ENCODE measurements at regions not wholly inside any gene's neighbourhood (a gene's known extent, or its start where the extent isn't known, plus 50 kb on each side); places are given as distances from the start of the nearest gene placed in this dataset.
"Not testable (repeated sequence)": the region's sequence is repeated elsewhere in the genome, so short reads cannot be mapped to it uniquely, and the experiment has no call there.

DNA sequence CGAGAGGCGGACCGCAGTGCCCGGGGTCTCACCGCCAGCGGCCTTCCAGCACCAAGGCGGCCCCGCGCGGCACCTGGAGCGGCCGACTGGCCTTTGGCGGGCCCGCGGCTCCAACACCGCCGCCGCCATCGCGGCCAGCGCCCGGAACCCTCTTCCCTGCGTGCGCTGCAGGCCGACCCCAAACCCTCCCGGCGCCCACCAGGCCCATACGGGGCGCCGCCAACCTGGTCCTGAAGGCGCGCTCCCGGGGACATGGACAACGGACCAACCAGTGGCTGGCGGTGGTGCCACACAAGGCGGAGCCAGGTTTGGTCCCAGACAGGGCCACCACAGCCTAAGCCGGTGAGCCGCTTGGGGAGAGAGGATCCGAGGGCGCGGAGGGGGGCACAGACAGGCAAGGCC is 1514.8 kb upstream of the DEFB115 start:
- Histone ChIP-seq H3K9me3 (ENCODE audit: control extremely low read depth in 1 of 5, control insufficient read depth in 4 of 5, insufficient read depth in 2 of 5, low read depth in 1 of 5, low read length in 4 of 5) (peaks cover 0 to 37% (median 18%) of the 10 kb centered on the region in 5 experiments), H3K4me3 (ENCODE audit: control insufficient read depth in 1 of 7, extremely low read depth in 1 of 7, insufficient read depth in 4 of 7, low read depth in 2 of 7, low read length in 6 of 7) (no peak overlapping the region), H3K27me3 (replicated peaks in 2 of 5; ENCODE audit: control insufficient read depth in 4 of 5, insufficient read depth in 5 of 5, low read length in 4 of 5) (no peaks in the 10 kb centered on the region), H3K4me1 (ENCODE audit: control extremely low read depth in 1 of 4, control insufficient read depth in 4 of 4, insufficient read depth in 4 of 4, low read length in 3 of 4) (no peaks in the 10 kb centered on the region), H3K36me3 (ENCODE audit: control insufficient read depth in 4 of 4, insufficient read depth in 4 of 4, low read length in 3 of 4) (no peaks in the 10 kb centered on the region), H3K27ac (ENCODE audit: insufficient read depth in 1 of 2, low read depth in 1 of 2, low read length in 2 of 2, poor library complexity in 1 of 2, severe bottlenecking in 2 of 2) (no peak overlapping the region)
- ChIA-PET CTCF (no interaction called here), POLR2A (no interaction called here)
- no peak for DNase-seq
- WGBS (ENCODE audit: insufficient coverage), result 74% methylated on average over 41 of the region's 41 CpGs

DNA sequence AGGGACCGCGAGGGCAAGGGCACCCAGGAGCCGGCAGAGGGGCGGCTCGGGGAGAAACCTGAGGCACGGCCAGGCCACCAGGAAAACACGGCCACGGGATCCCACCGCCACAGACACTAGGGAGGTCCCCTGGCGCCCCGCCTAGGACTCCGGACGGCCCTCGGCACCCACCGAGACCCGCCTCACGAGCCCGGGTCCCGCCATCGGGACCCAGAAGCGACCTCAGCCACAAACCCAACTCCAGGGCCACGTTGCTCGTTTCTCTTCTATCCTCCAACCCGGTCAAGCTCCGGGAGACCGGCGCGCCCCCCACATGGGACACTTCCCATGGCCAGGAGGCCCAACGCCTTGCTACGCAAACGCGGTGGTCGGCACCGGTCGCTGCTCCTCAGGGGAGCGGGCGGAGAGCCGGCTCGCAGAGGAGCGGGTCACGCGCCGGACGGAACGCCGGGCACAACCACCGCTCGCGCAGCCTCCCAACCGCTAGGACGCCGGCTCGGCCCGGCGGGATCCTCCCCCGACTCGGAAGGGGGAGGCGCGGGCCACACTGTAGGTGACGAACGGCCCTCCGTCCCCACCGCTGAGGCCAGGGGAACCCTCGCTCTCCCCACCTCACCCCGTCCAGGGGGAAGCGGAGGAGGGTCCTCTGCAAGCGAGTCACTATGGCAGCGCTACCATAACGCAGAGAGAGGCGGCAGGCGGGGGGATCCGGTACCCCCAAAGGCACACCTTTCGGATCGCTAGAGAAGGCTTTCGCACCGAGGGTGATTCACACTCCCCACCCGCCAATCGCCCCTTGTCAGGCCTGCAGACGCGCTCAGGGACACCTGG is 1514.1 kb upstream of the DEFB115 start:
- no peaks in the 10 kb centered on the region for H3K27me3 ChIP-seq (replicated peaks in 2 of 5; ENCODE audit: control insufficient read depth in 4 of 5, insufficient read depth in 5 of 5, low read length in 4 of 5)
- H3K9me3 ChIP-seq (ENCODE audit: control extremely low read depth in 1 of 5, control insufficient read depth in 4 of 5, insufficient read depth in 2 of 5, low read depth in 1 of 5, low read length in 4 of 5), result peaks cover 0 to 37% (median 18%) of the 10 kb centered on the region in 5 experiments
- no peak overlapping the region for H3K27ac ChIP-seq (ENCODE audit: insufficient read depth in 1 of 2, low read depth in 1 of 2, low read length in 2 of 2, poor library complexity in 1 of 2, severe bottlenecking in 2 of 2)
- no peak for DNase-seq
- POLR2A ChIA-PET, result no interaction called here
- no peaks in the 10 kb centered on the region for H3K4me1 ChIP-seq (ENCODE audit: control extremely low read depth in 1 of 4, control insufficient read depth in 4 of 4, insufficient read depth in 4 of 4, low read length in 3 of 4)
- 74% methylated on average over 72 of the region's 80 CpGs for WGBS (ENCODE audit: insufficient coverage)
- no peaks in the 10 kb centered on the region for H3K36me3 ChIP-seq (ENCODE audit: control insufficient read depth in 4 of 4, insufficient read depth in 4 of 4, low read length in 3 of 4)
- CTCF ChIA-PET, result no interaction called here
- no peak overlapping the region for H3K4me3 ChIP-seq (ENCODE audit: control insufficient read depth in 1 of 7, extremely low read depth in 1 of 7, insufficient read depth in 4 of 7, low read depth in 2 of 7, low read length in 6 of 7)

DNA sequence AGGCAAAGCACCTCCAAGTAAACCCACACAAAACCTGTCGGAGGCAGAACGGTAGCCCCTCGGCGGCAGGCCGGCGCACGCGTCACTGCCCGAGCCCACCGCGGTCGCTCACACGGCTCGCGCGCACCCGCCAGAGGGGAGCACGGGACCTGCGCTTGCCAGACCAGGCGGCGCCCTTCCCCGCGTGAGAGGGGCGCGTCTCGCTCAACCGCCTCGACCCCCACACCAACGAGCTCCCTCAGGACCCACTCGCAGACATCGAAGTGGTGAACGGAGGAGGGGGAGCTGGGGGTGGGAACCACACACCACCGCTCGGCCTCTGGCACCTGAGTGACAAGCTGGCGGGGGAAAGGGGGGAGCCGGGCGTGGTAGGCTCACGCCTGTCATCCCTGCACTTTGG is 1513.4 kb upstream of the DEFB115 start:
- H3K27me3 ChIP-seq (replicated peaks in 2 of 5; ENCODE audit: control insufficient read depth in 4 of 5, insufficient read depth in 5 of 5, low read length in 4 of 5), result no peaks in the 10 kb centered on the region
- no peaks in the 10 kb centered on the region for H3K36me3 ChIP-seq (ENCODE audit: control insufficient read depth in 4 of 4, insufficient read depth in 4 of 4, low read length in 3 of 4)
- ChIA-PET POLR2A (no interaction called here), CTCF (no interaction called here)
- H3K4me1 ChIP-seq (ENCODE audit: control extremely low read depth in 1 of 4, control insufficient read depth in 4 of 4, insufficient read depth in 4 of 4, low read length in 3 of 4), result no peaks in the 10 kb centered on the region
- DNase-seq, result no peak
- no peak overlapping the region for H3K27ac ChIP-seq (ENCODE audit: insufficient read depth in 1 of 2, low read depth in 1 of 2, low read length in 2 of 2, poor library complexity in 1 of 2, severe bottlenecking in 2 of 2)
- WGBS (ENCODE audit: insufficient coverage), result 76% methylated on average over 36 of the region's 38 CpGs
- H3K4me3 ChIP-seq (ENCODE audit: control insufficient read depth in 1 of 7, extremely low read depth in 1 of 7, insufficient read depth in 4 of 7, low read depth in 2 of 7, low read length in 6 of 7), result no peak overlapping the region
- peaks cover 0 to 37% (median 18%) of the 10 kb centered on the region in 5 experiments for H3K9me3 ChIP-seq (ENCODE audit: control extremely low read depth in 1 of 5, control insufficient read depth in 4 of 5, insufficient read depth in 2 of 5, low read depth in 1 of 5, low read length in 4 of 5)

DNA sequence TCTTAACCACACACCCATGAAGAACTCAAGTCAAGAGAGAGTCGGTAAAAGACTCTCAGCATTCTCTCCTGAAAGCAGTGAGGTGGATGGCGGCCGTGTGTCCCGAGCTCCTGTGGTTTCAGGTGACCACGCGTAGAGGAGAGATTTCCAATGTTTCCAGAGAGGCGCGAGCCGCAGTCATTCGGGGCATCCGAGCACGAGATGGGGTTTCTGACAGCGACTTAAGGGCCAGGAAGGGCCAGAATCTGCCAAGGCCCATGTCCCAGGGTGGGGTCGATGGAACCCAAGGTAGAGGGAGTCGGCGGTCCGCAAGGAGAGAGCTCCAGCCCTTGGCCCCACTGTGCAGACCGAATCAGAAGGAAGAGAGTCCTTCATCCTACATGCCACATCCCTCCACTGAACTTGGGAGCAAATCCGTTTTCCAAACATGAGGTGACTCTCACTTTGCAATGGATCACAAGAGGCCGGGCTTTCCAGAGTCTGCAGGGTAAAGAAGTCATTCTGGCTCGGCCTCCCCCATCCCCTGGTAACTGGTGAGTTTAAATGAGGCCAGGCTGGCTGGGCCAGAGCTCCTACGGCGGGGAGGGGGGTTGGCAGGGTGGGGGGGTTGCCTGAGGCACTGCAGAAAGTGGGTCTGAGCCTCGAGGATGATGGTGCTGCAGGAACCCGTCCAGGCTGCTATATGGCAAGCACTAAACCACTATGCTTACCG is 1511.8 kb upstream of the DEFB115 start:
- POLR2A ChIA-PET; DNase-seq; H3K4me3 ChIP-seq (ENCODE audit: control insufficient read depth in 1 of 7, extremely low read depth in 1 of 7, insufficient read depth in 4 of 7, low read depth in 2 of 7, low read length in 6 of 7); H3K4me1 ChIP-seq (ENCODE audit: control extremely low read depth in 1 of 4, control insufficient read depth in 4 of 4, insufficient read depth in 4 of 4, low read length in 3 of 4); H3K27ac ChIP-seq (ENCODE audit: insufficient read depth in 1 of 2, low read depth in 1 of 2, low read length in 2 of 2, poor library complexity in 1 of 2, severe bottlenecking in 2 of 2); H3K27me3 ChIP-seq (replicated peaks in 2 of 5; ENCODE audit: control insufficient read depth in 4 of 5, insufficient read depth in 5 of 5, low read length in 4 of 5); CTCF ChIA-PET; H3K36me3 ChIP-seq (ENCODE audit: control insufficient read depth in 4 of 4, insufficient read depth in 4 of 4, low read length in 3 of 4): not testable (repeated sequence)
- 81% methylated on average over 22 of the region's 26 CpGs for WGBS (ENCODE audit: insufficient coverage)
- H3K9me3 ChIP-seq (ENCODE audit: control extremely low read depth in 1 of 5, control insufficient read depth in 4 of 5, insufficient read depth in 2 of 5, low read depth in 1 of 5, low read length in 4 of 5), result peaks cover 0 to 37% (median 18%) of the 10 kb centered on the region in 5 experiments

DNA sequence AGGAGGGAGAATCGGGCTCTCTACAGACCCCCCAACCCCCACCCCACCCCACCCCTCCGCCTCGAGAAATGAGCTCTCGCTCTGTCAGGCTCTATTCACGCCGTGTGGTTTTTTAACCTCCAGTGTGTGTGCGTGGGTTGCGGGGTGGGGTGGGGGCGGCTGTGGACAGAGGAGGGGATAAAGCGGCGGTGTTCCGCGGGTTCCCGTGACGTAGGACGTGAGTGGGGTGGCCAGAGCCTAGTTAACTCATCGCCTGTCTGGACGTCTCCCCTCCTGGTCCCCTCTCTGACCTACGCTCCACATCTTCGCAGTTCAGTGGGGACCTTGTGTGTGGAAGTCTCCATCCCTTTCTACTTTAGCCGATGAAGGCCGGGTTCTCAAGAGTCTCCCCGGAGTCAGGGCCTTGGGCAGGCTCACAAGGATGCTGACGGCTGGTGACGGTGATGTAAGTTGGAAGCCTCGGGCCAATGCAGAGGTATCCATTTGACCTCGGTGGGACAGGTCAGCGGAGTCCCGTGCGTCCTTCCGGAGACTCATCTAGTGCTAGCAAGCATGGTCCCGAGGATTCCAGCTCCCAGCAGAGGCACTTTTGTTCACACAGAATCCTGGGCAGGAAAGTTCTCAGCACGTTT is 1507.1 kb upstream of the DEFB115 start:
- 93% methylated on average over 24 of the region's 33 CpGs for WGBS (ENCODE audit: insufficient coverage)
- H3K27ac ChIP-seq (ENCODE audit: insufficient read depth in 1 of 2, low read depth in 1 of 2, low read length in 2 of 2, poor library complexity in 1 of 2, severe bottlenecking in 2 of 2), result no peak overlapping the region
- no peak overlapping the region for H3K4me3 ChIP-seq (ENCODE audit: control insufficient read depth in 1 of 7, extremely low read depth in 1 of 7, insufficient read depth in 4 of 7, low read depth in 2 of 7, low read length in 6 of 7)
- DNase-seq, result no peak
- POLR2A ChIA-PET, result no interaction called here
- no peaks in the 10 kb centered on the region for H3K27me3 ChIP-seq (replicated peaks in 2 of 5; ENCODE audit: control insufficient read depth in 4 of 5, insufficient read depth in 5 of 5, low read length in 4 of 5)
- H3K4me1 ChIP-seq (ENCODE audit: control extremely low read depth in 1 of 4, control insufficient read depth in 4 of 4, insufficient read depth in 4 of 4, low read length in 3 of 4), result no peaks in the 10 kb centered on the region
- peaks cover 0 to 3% (median 0%) of the 10 kb centered on the region in 5 experiments for H3K9me3 ChIP-seq (ENCODE audit: control extremely low read depth in 1 of 5, control insufficient read depth in 4 of 5, insufficient read depth in 2 of 5, low read depth in 1 of 5, low read length in 4 of 5)
- CTCF ChIA-PET, result no interaction called here
- H3K36me3 ChIP-seq (ENCODE audit: control insufficient read depth in 4 of 4, insufficient read depth in 4 of 4, low read length in 3 of 4), result no peaks in the 10 kb centered on the region

DNA sequence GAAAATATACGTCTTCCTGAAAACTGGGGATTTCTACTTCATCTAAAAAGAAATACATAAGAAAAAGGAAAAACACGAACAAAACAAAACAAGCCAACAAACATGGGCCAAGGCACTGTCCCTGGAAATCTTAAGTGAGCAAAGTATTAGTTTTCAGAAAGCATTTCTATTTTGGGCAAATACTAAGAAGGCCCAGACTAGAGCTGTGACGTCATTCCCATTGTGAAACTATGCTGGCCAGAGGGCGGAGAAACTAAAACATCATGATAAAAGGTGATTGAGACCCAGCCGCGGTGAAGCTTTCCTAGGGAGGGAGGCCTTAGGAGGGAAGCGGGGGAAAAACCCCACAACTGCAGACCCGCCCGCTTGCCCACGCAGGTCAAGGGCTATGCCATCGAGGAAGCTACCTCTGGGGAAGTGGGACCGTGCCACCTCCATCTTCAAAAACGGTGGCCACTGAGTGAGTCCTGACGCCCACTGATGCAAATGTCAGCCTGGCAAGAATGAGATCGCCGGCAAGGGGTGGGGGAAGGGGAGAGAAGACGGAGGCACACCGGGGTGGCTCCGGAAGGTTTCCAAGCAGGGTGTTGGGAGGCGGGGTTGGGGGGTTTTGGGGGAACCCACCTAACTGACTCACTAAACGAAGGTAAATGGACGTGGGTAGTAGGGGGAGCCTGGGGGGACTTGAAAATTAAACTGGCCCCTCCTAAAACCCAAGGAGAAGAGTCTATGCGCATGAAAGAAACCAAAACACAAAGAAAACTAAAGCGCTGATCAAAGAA is 1504.6 kb upstream of the DEFB115 start:
- H3K27me3 ChIP-seq (replicated peaks in 2 of 5; ENCODE audit: control insufficient read depth in 4 of 5, insufficient read depth in 5 of 5, low read length in 4 of 5); CTCF ChIA-PET; H3K4me1 ChIP-seq (ENCODE audit: control extremely low read depth in 1 of 4, control insufficient read depth in 4 of 4, insufficient read depth in 4 of 4, low read length in 3 of 4); H3K27ac ChIP-seq (ENCODE audit: insufficient read depth in 1 of 2, low read depth in 1 of 2, low read length in 2 of 2, poor library complexity in 1 of 2, severe bottlenecking in 2 of 2); H3K9me3 ChIP-seq (ENCODE audit: control extremely low read depth in 1 of 5, control insufficient read depth in 4 of 5, insufficient read depth in 2 of 5, low read depth in 1 of 5, low read length in 4 of 5); DNase-seq; H3K36me3 ChIP-seq (ENCODE audit: control insufficient read depth in 4 of 4, insufficient read depth in 4 of 4, low read length in 3 of 4); H3K4me3 ChIP-seq (ENCODE audit: control insufficient read depth in 1 of 7, extremely low read depth in 1 of 7, insufficient read depth in 4 of 7, low read depth in 2 of 7, low read length in 6 of 7); POLR2A ChIA-PET: not testable (repeated sequence)
- 60% methylated on average over 14 of the region's 24 CpGs for WGBS (ENCODE audit: insufficient coverage)
